Right lobe of liver (tissue), 4 donors: ENCODE measurements at regions not wholly inside any gene's neighbourhood (a gene's known extent, or its start where the extent isn't known, plus 50 kb on each side); places are given as distances from the start of the nearest gene placed in this dataset.

Experiments
- POLR2A ChIP-seq: fragments of 450-650 bp; IDR thresholded peaks from one replicate; pipeline ENCODE4 v1.6.1; 2017; ENCODE audit warnings: antibody characterized with exemption, mild to moderate bottlenecking
- TF ChIP-seq, protein P1 (sequence below), 4 donors: fragments of 200-600 bp in 3 of 4; fragments of 450-650 bp in 1 of 4; IDR thresholded peaks; one replicate each; pipeline versions ENCODE4 v1.5.1 to v1.8.0; 2016 to 2022; ENCODE audit warnings: antibody characterized with exemption in 4 of 4, mild to moderate bottlenecking in 2 of 4
- donor health status: DM: no; HTN: no; CAD: no.
- donor health status: DM: no; HTN: no; CAD: no.
- donor health status: DM: no; HTN: yes; CAD: no.

DNA sequence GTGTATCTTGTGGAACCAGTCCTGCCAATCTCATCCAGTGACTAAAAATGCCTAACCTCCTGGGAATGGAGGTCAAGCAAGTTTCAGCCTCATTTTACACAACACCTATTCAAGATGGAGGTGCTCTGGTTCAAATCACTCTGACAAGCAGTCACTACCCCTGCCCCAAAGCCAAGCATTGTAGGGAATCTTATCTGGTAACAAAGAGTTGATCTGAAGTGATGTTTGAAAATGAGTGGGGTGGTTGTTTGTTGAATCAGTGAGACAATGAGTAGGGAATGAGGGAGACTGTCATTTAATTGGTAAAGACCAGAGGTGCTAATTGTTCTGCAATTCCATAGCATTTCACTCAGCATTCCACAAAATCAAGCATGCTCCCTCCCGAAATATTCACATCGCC lies 132.0 kb downstream of the RND3 start:
- TF ChIP-seq, protein P1, sequence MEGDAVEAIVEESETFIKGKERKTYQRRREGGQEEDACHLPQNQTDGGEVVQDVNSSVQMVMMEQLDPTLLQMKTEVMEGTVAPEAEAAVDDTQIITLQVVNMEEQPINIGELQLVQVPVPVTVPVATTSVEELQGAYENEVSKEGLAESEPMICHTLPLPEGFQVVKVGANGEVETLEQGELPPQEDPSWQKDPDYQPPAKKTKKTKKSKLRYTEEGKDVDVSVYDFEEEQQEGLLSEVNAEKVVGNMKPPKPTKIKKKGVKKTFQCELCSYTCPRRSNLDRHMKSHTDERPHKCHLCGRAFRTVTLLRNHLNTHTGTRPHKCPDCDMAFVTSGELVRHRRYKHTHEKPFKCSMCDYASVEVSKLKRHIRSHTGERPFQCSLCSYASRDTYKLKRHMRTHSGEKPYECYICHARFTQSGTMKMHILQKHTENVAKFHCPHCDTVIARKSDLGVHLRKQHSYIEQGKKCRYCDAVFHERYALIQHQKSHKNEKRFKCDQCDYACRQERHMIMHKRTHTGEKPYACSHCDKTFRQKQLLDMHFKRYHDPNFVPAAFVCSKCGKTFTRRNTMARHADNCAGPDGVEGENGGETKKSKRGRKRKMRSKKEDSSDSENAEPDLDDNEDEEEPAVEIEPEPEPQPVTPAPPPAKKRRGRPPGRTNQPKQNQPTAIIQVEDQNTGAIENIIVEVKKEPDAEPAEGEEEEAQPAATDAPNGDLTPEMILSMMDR (IDR thresholded peaks at IDR 0.05): no peak
- no peak for TF ChIP-seq POLR2A
